ENCODE measurements at regions not wholly inside any gene's neighbourhood (a gene's known extent, or its start where the extent isn't known, plus 50 kb on each side); places are given as distances from the start of the nearest gene placed in this dataset.

- TF ChIP-seq MEF2A (IDR thresholded peaks at IDR 0.05; ENCODE audit: insufficient read depth, low read depth, low read length) (no peak), ZNF687 (IDR thresholded peaks at IDR 0.05) (no peak)
Observed at GRCh38 chr12:127008755-127009403, 1258.1 kb upstream of the TMEM132C start (continued).

- WGBS (ENCODE audit: insufficient coverage, insufficient replicate concordance, low lambda C conversion rate, missing lambda C conversion rate), result 54% methylated on average over 3 of the region's 3 CpGs
Observed at GRCh38 chr12:127012109-127012508, 1254.9 kb upstream of the TMEM132C start.

More at GRCh38 chr12:127012109-127012508, 1254.9 kb upstream of the TMEM132C start:
- ATAC-seq (no peak), FAIRE-seq (no peak), DNase-seq (ENCODE audit: low read depth, low spot score) (no peak)
- BruUV-seq (replicated peaks), result no TSS peak
- H4K20me1 ChIP-seq (ENCODE audit: control insufficient read depth, insufficient read depth), result no peaks in the 10 kb centered on the region
- H3K4me3 ChIP-seq, result no peak overlapping the region
- H3K27ac ChIP-seq (ENCODE audit: control insufficient read depth, insufficient read depth), result no peak overlapping the region
- in situ Hi-C loops (cut with MboI) (no loop called here), intact Hi-C loops (cut with micrococcal nuclease; ENCODE audit: unreplicated experiment) (no loop called here)
- ChIA-PET CTCF (no interaction called here), SMC1A (ENCODE audit: uncharacterized antibody, unreplicated experiment) (no interaction called here), RAD21 (ENCODE audit: unreplicated experiment) (no interaction called here), POLR2A (no interaction called here)
- no peak for TF ChIP-seq GATAD2B (conservative IDR thresholded peaks at IDR 0.05; ENCODE audit: low read depth)
- no peak for TF ChIP-seq POU2F2 (IDR thresholded peaks at IDR 0.05; ENCODE audit: borderline replicate concordance, low read depth, low read length)
- no peak for TF ChIP-seq ELK1 (IDR thresholded peaks at IDR 0.05; ENCODE audit: low read depth, low read length)
- TF ChIP-seq RELA (IDR thresholded peaks at IDR 0.05; ENCODE audit: borderline replicate concordance, partially characterized antibody), result no peak
- TF ChIP-seq ATF2 (IDR thresholded peaks at IDR 0.05; ENCODE audit: low read length), result no peak
- TF ChIP-seq MTA2 (IDR thresholded peaks at IDR 0.05; ENCODE audit: low read depth), result no peak
- H3K9me3 ChIP-seq (replicated peaks; ENCODE audit: control insufficient read depth, insufficient read depth, low read length), result no peaks in the 10 kb centered on the region
- no peak overlapping the region for H3K4me2 ChIP-seq (ENCODE audit: control insufficient read depth, insufficient read depth)
- no peaks in the 10 kb centered on the region for H3K27me3 ChIP-seq (replicated peaks in 1 of 2; ENCODE audit: control insufficient read depth in 2 of 2, insufficient read depth in 2 of 2, low read length in 1 of 2)
- H3K9ac ChIP-seq (ENCODE audit: control insufficient read depth, insufficient read depth, low read length), result no peak overlapping the region
- no peaks in the 10 kb centered on the region for H3K79me2 ChIP-seq (ENCODE audit: control insufficient read depth, insufficient read depth, low read length)
- H3K36me3 ChIP-seq (ENCODE audit: control insufficient read depth in 2 of 2, insufficient read depth in 2 of 2, low read length in 1 of 2), result no peaks in the 10 kb centered on the region
- no peak overlapping the region for H2AFZ ChIP-seq (ENCODE audit: control insufficient read depth, low read depth, low read length)
- H3K4me1 ChIP-seq (ENCODE audit: control insufficient read depth, insufficient read depth, low read length), result no peaks in the 10 kb centered on the region
